HG03064 (cell line): ENCODE measurements at regions not wholly inside any gene's neighbourhood (a gene's known extent, or its start where the extent isn't known, plus 50 kb on each side); places are given as distances from the start of the nearest gene placed in this dataset.

Source experiments
- ATAC-seq: cut with Tn5 transposase; IDR thresholded peaks from one replicate; pipeline ENCODE4 v1.9.1; 2021; ENCODE audit warnings: low read depth; ENCODE audit not compliant: unreplicated experiment

DNA sequence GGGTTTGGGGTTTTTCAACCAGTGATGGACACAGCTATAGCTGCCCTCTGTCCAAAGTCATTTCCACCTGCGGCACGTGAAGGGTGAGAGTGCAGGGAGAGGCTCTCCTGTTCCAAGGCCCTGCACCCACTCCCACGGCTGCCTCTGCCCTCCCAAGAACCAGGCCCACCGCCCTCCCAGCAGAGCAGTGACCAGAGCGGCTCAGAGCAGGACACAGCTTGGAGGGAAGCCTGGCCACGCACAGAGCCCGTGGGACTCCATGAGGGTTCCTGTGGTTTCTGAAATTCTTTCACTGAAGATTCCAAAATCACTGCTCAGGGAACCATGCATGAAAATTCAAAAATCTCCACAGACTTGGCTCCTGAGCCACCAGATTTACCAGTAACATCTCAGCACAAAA is 67.3 kb upstream of the SALL3 start:
- ATAC-seq = no peak

DNA sequence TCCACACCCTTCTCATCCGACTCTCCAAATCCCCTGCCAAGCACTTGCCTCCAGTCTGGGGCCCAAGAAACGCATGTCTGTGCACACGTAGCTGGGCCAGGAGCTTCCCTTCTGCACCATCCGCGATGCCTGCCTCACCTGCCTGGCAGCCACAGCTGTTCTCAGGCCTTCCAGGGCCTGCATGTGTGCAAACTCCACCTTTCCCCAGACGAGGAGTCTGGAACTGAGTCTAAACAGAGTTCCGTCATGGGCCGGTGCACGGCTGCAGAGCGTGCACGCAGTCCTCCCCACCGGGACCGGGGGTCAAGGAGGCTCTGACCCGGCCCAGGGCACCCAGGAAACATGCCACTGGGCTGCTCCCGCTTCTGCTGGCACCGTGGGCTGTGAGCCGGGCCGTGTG is 66.8 kb upstream of the SALL3 start:
- ATAC-seq = no peak

- ATAC-seq = no peak
These were observed 66.2 kb upstream of the SALL3 start for GRCh38 chr18:78913395-78913794.

- ATAC-seq = no peak
These were observed 65.8 kb upstream of the SALL3 start for GRCh38 chr18:78913830-78914231.

DNA sequence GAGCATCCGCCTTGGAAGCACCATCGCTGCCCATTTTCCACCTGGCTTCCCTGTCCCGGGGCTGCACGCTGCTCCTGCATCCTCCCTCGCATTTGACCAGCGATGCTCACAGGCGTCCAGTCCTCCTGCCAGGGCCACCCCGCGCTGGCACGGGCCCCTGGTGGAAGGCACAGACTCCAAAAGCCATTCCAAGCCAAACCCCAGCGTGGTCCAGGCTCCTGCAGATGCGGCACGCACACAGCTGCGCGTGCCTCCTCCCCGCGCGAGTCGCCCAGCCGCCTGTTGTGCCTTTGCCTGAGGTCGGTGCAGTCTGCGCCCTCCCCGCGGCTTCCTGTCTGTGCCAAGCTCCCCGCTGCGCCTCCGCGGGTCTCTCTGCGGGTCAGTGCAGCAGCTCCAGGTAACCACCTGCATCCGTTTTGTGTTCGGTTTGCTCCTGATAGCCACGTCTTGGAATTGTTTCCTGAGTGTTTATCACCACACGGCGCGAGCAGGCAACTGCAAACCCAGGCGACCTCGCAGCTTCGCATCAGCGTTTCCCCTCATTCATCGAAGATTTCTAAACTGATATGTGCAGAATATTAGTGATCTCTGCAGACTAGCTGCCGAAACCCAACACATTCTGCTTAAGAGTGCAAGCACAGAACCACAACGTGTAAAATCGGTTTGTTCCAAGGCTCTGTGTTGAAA is 65.2 kb upstream of the SALL3 start:
- no peak for ATAC-seq

DNA sequence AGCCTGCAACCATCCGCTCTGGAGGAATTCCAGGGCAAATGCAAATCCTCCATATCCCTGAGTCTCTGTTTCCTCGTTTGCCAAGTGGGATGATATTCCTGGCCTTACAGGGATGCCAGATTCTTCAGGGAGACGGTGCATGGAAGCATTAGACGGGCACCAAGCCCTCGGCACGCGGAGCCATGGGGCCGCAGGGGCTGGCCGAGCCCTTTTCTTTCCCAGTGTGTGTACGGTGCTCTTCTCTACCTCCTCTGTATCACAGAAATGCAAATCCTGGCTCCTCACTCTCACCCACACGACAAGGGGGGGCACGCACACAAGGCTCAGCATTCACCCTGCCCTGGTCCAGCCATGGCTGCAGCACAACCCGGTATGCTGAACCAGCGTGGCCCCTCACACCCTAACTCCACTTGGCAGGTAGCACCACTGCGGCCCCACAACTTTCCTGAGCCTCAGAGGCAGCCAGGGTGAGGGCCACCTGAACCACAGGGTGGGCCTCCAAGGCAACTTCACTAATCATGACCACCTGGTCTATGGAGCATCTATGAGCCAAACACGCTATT is 64.1 kb upstream of the SALL3 start:
- ATAC-seq = no peak

DNA sequence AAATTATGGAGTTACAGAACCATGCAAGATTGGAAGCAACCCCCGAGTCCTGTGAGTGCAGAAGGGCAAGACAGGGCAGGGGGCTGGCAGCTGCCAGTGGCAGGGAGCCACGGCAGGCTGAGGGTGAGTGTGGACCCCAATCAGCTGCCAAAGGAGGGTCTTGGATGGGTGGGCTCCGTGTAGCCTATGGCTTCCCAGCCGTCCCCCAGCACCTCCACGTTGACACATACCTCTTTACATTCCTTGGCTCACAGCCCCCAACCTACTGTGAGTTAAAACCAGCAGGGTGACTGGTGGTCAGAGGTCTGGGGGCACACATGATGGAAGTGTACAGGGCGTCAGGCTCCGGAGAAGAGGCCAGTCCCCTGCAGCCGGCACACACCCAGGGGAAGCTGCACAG is 60.9 kb upstream of the SALL3 start:
- ATAC-seq = no peak

GRCh38 chr18:78919956-78920355 is 59.7 kb upstream of the SALL3 start:
- ATAC-seq = no peak

GRCh38 chr18:78920456-78921138 is 59.0 kb upstream of the SALL3 start:
- no peak for ATAC-seq

DNA sequence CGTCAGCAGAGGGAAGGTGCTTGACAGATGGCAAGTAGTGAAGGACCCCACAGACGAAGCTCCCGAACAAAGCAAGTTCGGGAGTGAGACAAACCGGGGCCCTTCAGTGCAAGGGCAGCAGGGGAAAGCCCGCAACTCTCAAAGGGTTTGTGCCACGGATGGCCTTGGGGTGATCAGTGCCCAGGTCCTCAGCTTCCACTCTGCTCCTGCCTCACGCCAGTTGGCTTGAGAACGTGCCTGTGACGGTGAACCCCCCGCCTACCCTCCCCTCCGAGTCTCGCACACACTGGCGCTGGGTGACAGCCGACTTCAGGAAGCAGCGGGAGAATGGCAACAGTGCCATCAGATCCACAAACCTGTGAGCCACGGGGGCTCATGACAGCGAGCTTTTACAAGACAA is 56.8 kb upstream of the SALL3 start:
- no peak for ATAC-seq

DNA sequence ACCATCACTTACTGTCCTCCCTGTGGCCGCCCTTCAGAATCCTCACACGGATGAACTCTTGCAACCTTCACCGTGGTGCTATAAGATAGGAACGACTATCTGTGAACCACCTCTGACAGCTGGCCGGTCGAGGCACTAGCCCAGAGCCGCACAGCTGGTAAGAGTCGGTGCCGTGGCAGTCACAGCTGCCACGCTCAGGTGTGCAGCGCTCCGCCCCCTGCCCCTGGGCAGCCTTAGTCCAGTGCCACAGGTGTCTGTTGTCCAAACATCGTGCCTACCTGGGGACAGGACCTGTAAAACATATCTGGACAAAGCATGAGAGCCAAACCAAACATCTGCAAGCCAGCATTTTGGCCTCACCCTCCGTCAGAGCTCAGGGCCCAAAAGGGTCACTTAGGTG is 55.3 kb upstream of the SALL3 start:
- ATAC-seq = no peak

- ATAC-seq = no peak
These were observed 54.7 kb upstream of the SALL3 start for GRCh38 chr18:78924786-78925540.

- no peak for ATAC-seq
These were observed 53.9 kb upstream of the SALL3 start for GRCh38 chr18:78925557-78926242.

DNA sequence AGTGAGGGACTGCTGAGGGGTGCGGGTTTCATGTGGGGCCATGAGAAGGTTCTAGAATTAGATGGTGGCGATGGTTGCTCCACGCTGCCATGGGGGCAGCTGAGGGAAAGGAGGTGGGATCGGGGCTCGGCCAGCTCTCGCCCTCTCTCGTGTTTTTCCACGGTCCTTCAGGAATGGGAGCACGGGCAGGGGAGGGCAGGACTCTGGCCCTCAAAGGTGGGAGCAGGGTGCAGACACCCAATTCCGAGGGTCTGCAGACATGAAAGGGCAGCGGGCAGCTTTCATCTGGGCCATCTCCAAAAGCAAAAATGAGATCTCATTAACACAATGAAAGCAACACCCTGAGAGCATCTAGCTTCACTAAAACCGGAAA is 53.4 kb upstream of the SALL3 start:
- no peak for ATAC-seq

DNA sequence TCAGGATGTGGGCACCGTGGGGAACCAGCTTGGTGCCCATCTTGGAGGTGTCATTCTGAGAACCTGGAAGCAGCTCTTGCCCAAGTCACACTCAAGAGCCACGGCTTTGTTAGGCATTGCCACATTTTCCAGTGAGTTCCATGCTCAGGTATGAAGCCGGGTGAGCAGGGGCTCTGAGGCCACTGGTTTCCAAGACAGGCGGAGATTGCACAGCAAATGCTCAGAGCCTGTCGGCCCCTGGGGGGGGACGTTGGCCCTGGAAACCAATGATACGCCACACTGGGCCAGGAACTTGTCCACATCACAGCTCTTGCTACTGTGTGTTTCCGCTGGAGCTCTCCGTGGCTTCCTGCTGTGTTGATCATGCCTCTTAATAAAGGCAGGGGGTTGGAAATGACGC is 52.5 kb upstream of the SALL3 start:
- no peak for ATAC-seq

GRCh38 chr18:78927616-78928015 is 52.0 kb upstream of the SALL3 start:
- no peak for ATAC-seq

- ATAC-seq = no peak
These were observed 51.5 kb upstream of the SALL3 start for GRCh38 chr18:78928076-78928475.

DNA sequence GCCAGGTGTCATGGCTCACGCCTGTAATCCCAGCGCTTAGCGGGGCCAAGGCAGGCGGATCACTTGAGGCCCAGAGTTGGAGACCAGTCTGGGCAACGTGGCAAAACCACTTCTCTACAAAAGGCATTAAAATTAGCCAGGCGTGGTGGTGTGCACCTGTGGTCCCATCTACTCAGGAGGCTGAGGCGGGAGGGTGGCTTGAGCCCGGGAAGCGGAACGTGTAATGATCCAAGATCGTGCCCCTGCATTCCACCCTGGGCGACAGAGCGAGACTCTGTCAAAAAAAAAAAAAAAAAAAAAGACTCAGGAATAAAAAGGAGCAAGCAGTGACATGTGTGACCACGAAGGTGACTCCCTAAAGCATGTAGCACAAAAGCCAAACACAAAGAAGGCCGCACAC is 50.1 kb upstream of the SALL3 start:
- ATAC-seq = no peak
